GM23338 (cell line): ENCODE measurements at regions not wholly inside any gene's neighbourhood (a gene's known extent, or its start where the extent isn't known, plus 50 kb on each side); places are given as distances from the start of the nearest gene placed in this dataset.

Experiments
- ATAC-seq: fragments of 200-7000 bp; cut with Tn5 transposase; 3 replicates; pipeline ENCODE4 v1.9.1; 2020
- DNase-seq: peaks from one replicate; pipeline ENCODE4 v3.0.0-alpha.2; 2015; ENCODE audit warnings: low spot score
- H2AFZ ChIP-seq: fragments of 200-600 bp; sonication (generic); 2 replicates; pipeline ENCODE4 v1.8.0; 2016; ENCODE audit warnings: antibody characterized with exemption, mild to moderate bottlenecking, moderate library complexity
- H3F3A ChIP-seq: fragments of 200-600 bp; sonication (generic); replicated peaks from 2 replicates; pipeline ENCODE4 v1.8.0; 2017; ENCODE audit warnings: antibody characterized with exemption, mixed run types, low read depth
- H3K27ac ChIP-seq: fragments of 200-600 bp; sonication (generic); 2 replicates; pipeline ENCODE4 v1.6.1; 2016; ENCODE audit warnings: low read depth
- H3K27me3 ChIP-seq: fragments of 200-600 bp; sonication (generic); 2 replicates; pipeline ENCODE4 v1.8.0; 2016; ENCODE audit warnings: mild to moderate bottlenecking, mixed run types, moderate library complexity; ENCODE audit not compliant: insufficient read depth
- H3K36me3 ChIP-seq: fragments of 200-600 bp; sonication (generic); 2 replicates; pipeline ENCODE4 v1.8.0; 2016; ENCODE audit warnings: mild to moderate bottlenecking; ENCODE audit not compliant: insufficient read depth
- H3K4me1 ChIP-seq: fragments of 200-600 bp; sonication (generic); 2 replicates; pipeline ENCODE4 v1.8.0; 2016; ENCODE audit warnings: mild to moderate bottlenecking, moderate library complexity; ENCODE audit not compliant: insufficient read depth
- H3K4me2 ChIP-seq: fragments of 200-600 bp; sonication (generic); 2 replicates; pipeline ENCODE4 v1.7.1; 2017; ENCODE audit warnings: mixed run types
- H3K4me3 ChIP-seq: fragments of 200-600 bp; sonication (generic); 2 replicates; pipeline ENCODE4 v1.6.1; 2016; ENCODE audit warnings: mixed run types
- H3K79me2 ChIP-seq: fragments of 200-600 bp; sonication (generic); replicated peaks from 2 replicates; pipeline ENCODE4 v1.8.0; 2017; ENCODE audit warnings: mild to moderate bottlenecking; ENCODE audit not compliant: insufficient read depth
- H3K9me2 ChIP-seq: fragments of 200-600 bp; sonication (generic); 2 replicates; pipeline ENCODE4 v1.8.0; 2017; ENCODE audit not compliant: insufficient read depth
- H4K20me1 ChIP-seq: fragments of 200-600 bp; sonication (generic); replicated peaks from 2 replicates; pipeline ENCODE4 v1.8.0; 2017; ENCODE audit warnings: mild to moderate bottlenecking; ENCODE audit not compliant: insufficient read depth
- H3K27ac Mint-ChIP-seq: 2 replicates; pipeline ENCODE4 v1.8.0; 2020; ENCODE audit warnings: inconsistent platforms, mild to moderate bottlenecking, moderate library complexity, mixed read lengths
- H3K27me3 Mint-ChIP-seq: 3 replicates; pipeline ENCODE4 v1.8.0; 2022; ENCODE audit warnings: low read depth, mild to moderate bottlenecking, moderate library complexity, mixed read lengths, inconsistent platforms; ENCODE audit not compliant: insufficient read depth, poor library complexity
- H3K36me3 Mint-ChIP-seq: 3 replicates; pipeline ENCODE4 v1.8.0; 2021; ENCODE audit warnings: low read depth, mild to moderate bottlenecking, inconsistent platforms, moderate library complexity, mixed read lengths
- H3K4me1 Mint-ChIP-seq: 3 replicates; pipeline ENCODE4 v1.8.0; 2020; ENCODE audit warnings: mild to moderate bottlenecking, inconsistent platforms, mixed read lengths
- H3K4me3 Mint-ChIP-seq: 3 replicates; pipeline ENCODE4 v1.8.0; 2021; ENCODE audit warnings: moderate library complexity, mild to moderate bottlenecking, inconsistent platforms, mixed read lengths
- H3K9me3 Mint-ChIP-seq: 3 replicates; pipeline ENCODE4 v1.8.0; 2020; ENCODE audit warnings: moderate library complexity, mild to moderate bottlenecking, inconsistent platforms, mixed read lengths
- CREB1 ChIP-seq: fragments of 250-450 bp; sonication (Bioruptor Pico); IDR thresholded peaks from 2 replicates; pipeline ENCODE4 v1.5.0; 2020; ENCODE audit warnings: low read depth, mild to moderate bottlenecking, moderate library complexity
- CTCF ChIP-seq, 2 experiments: fragments of 200-600 bp in 1 of 2; sonication (generic) in 1 of 2; conservative IDR thresholded peaks; 2 replicates each; pipeline versions ENCODE4 v1.5.1 to v1.6.1; 2016 to 2017; ENCODE audit warnings: antibody characterized with exemption in 2 of 2, low read depth in 2 of 2, mild to moderate bottlenecking in 2 of 2, moderate library complexity in 1 of 2
- ETS1 ChIP-seq: IDR thresholded peaks from 2 replicates; pipeline ENCODE4 v1.6.1; 2016; ENCODE audit warnings: antibody characterized with exemption
- EZH2 ChIP-seq: fragments of 200-600 bp; sonication (generic); IDR thresholded peaks from one replicate; pipeline ENCODE4 v1.8.0; 2017; ENCODE audit warnings: antibody characterized with exemption, mild to moderate bottlenecking, low read depth; ENCODE audit not compliant: unreplicated experiment
- EZH2phosphoT487 ChIP-seq: fragments of 200-600 bp; sonication (generic); IDR thresholded peaks from one replicate; pipeline ENCODE4 v1.8.1; 2018; ENCODE audit warnings: antibody characterized with exemption; ENCODE audit not compliant: unreplicated experiment
- JUNB ChIP-seq: IDR thresholded peaks from one replicate; pipeline ENCODE4 v1.6.1; 2016; ENCODE audit warnings: antibody characterized with exemption; ENCODE audit not compliant: unreplicated experiment
- NANOG ChIP-seq: IDR thresholded peaks from 2 replicates; pipeline ENCODE4 v1.6.1; 2016; ENCODE audit warnings: antibody characterized with exemption, borderline replicate concordance
- POLR2AphosphoS5 ChIP-seq: IDR thresholded peaks from 2 replicates; pipeline ENCODE4 v1.6.1; 2016; ENCODE audit warnings: antibody characterized with exemption, low read depth
- REST ChIP-seq: IDR thresholded peaks from one replicate; pipeline ENCODE4 v1.6.1; 2018; ENCODE audit warnings: antibody characterized with exemption; ENCODE audit not compliant: unreplicated experiment
- STAT1 ChIP-seq: IDR thresholded peaks from one replicate; pipeline ENCODE4 v1.6.1; 2016; ENCODE audit warnings: antibody characterized with exemption; ENCODE audit not compliant: unreplicated experiment
- ZNF331 ChIP-seq: fragments of 250-450 bp; sonication (Bioruptor Pico); IDR thresholded peaks from 2 replicates; pipeline ENCODE4 v1.5.0; 2020; ENCODE audit warnings: low read depth, mild to moderate bottlenecking, moderate library complexity
- ZNF462 ChIP-seq: fragments of 250-450 bp; sonication (Bioruptor Pico); IDR thresholded peaks from 2 replicates; pipeline ENCODE4 v1.5.0; 2020; ENCODE audit warnings: mild to moderate bottlenecking, moderate library complexity

- Mint-ChIP-seq H3K27me3 (peaks cover 3% of the 10 kb centered on the region), H3K27ac (no peak overlapping the region), H3K4me3 (no peak overlapping the region), H3K9me3 (no peaks in the 10 kb centered on the region; the same call in 2 of the 3 replicates), H3K36me3 (no peaks in the 10 kb centered on the region), H3K4me1 (no peaks in the 10 kb centered on the region)
- Histone ChIP-seq H4K20me1 (no peaks in the 10 kb centered on the region), H3K9me2 (no peaks in the 10 kb centered on the region; the same call in 1 of the 2 replicates), H3K27ac (no peak overlapping the region), H3K4me2 (no peak overlapping the region), H3K79me2 (no peaks in the 10 kb centered on the region), H3F3A (no peaks in the 10 kb centered on the region), H3K36me3 (no peaks in the 10 kb centered on the region), H3K4me3 (no peak overlapping the region), H2AFZ (no peak overlapping the region), H3K27me3 (no peaks in the 10 kb centered on the region), H3K4me1 (no peaks in the 10 kb centered on the region)
- ATAC-seq (no peak), DNase-seq (no peak)
- TF ChIP-seq EZH2, result no peak
- TF ChIP-seq ZNF462 (CRISPR knock-in tag), result no peak
- TF ChIP-seq EZH2phosphoT487, result no peak
- TF ChIP-seq POLR2AphosphoS5, result no peak
- TF ChIP-seq CTCF (conservative IDR thresholded peaks at IDR 0.05; ENCODE audit: low read depth in 2 of 2), result no peak
- no peak for TF ChIP-seq ETS1
- TF ChIP-seq ZNF331 (CRISPR knock-in tag), result no peak
- TF ChIP-seq STAT1, result no peak
- TF ChIP-seq REST, result no peak
- TF ChIP-seq JUNB, result no peak
- no peak for TF ChIP-seq NANOG
- TF ChIP-seq CREB1 (CRISPR knock-in tag), result no peak
These were observed 469.5 kb upstream of the FAT1 start for GRCh38 chr4:187193141-187193540.
